T-helper 1 cell treated with Interleukin-12 subunit alpha and Interleukin-12 subunit beta and Interleukin-4 antibody, amounts not matched to agents 30 μg/mL and 1 μg/mL, for 36 hours (primary cell): ENCODE measurements at regions not wholly inside any gene's neighbourhood (a gene's known extent, or its start where the extent isn't known, plus 50 kb on each side); places are given as distances from the start of the nearest gene placed in this dataset.

Experiments used
- H3K27ac Mint-ChIP-seq: one replicate; pipeline ENCODE4 v1.8.0; 2021; ENCODE audit warnings: mild to moderate bottlenecking, mixed read lengths
- H3K27me3 Mint-ChIP-seq: one replicate; pipeline ENCODE4 v1.8.0; 2021; ENCODE audit warnings: low read depth, mixed read lengths
- H3K36me3 Mint-ChIP-seq: one replicate; pipeline ENCODE4 v1.8.0; 2021; ENCODE audit warnings: low read depth, mixed read lengths
- H3K4me1 Mint-ChIP-seq: one replicate; pipeline ENCODE4 v1.8.0; 2021; ENCODE audit warnings: low read depth, mixed read lengths
- H3K4me3 Mint-ChIP-seq: one replicate; pipeline ENCODE4 v1.8.0; 2021; ENCODE audit warnings: mild to moderate bottlenecking, moderate library complexity, mixed read lengths
- H3K9me3 Mint-ChIP-seq: one replicate; pipeline ENCODE4 v1.8.0; 2021; ENCODE audit warnings: mixed read lengths

- Mint-ChIP-seq H3K36me3 (no peaks in the 10 kb centered on the region), H3K9me3 (peaks cover 25% of the 10 kb centered on the region), H3K4me3 (no peak overlapping the region), H3K4me1 (no peaks in the 10 kb centered on the region), H3K27me3 (no peaks in the 10 kb centered on the region), H3K27ac (no peak overlapping the region)
Measured at GRCh38 chr1:95701450-95702173, 467.6 kb downstream of the RWDD3 start.

DNA sequence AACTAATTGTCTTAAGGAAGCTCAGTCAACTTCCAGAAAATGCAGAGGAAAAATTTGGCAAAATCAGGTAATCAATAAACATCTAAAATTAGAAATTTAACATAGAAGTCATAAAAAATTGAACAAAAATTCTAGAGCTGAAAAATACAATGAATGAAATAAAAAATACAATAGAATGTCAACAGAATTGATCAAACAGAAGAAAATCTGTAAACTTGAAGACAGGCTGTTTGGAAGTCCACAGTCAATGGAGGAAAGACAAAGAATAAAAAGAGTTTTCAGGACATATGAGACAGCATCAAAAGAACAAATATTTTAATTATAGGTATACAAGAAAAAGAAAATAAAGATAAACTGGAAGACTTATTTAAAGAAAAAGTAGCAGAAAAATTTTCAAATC is 469.0 kb downstream of the RWDD3 start:
- Mint-ChIP-seq H3K4me1 (no peaks in the 10 kb centered on the region), H3K9me3 (peaks cover 31% of the 10 kb centered on the region), H3K4me3 (no peak overlapping the region), H3K27ac (no peak overlapping the region), H3K27me3 (no peaks in the 10 kb centered on the region), H3K36me3 (no peaks in the 10 kb centered on the region)

GRCh38 chr1:95716097-95716496 is 482.1 kb downstream of the RWDD3 start:
- Mint-ChIP-seq H3K27me3 (no peaks in the 10 kb centered on the region), H3K9me3 (peaks cover 4% of the 10 kb centered on the region), H3K4me1 (no peaks in the 10 kb centered on the region)

GRCh38 chr1:95716550-95716949 is 482.5 kb downstream of the RWDD3 start:
- Mint-ChIP-seq H3K4me3 (no peak overlapping the region), H3K9me3 (peaks cover 4% of the 10 kb centered on the region), H3K36me3 (no peaks in the 10 kb centered on the region), H3K4me1 (no peaks in the 10 kb centered on the region), H3K27me3 (no peaks in the 10 kb centered on the region), H3K27ac (no peak overlapping the region)

More at GRCh38 chr1:95716097-95716496, 482.1 kb downstream of the RWDD3 start:
- no peaks in the 10 kb centered on the region for H3K36me3 Mint-ChIP-seq
- no peak overlapping the region for H3K27ac Mint-ChIP-seq
- H3K4me3 Mint-ChIP-seq: no peak overlapping the region

DNA sequence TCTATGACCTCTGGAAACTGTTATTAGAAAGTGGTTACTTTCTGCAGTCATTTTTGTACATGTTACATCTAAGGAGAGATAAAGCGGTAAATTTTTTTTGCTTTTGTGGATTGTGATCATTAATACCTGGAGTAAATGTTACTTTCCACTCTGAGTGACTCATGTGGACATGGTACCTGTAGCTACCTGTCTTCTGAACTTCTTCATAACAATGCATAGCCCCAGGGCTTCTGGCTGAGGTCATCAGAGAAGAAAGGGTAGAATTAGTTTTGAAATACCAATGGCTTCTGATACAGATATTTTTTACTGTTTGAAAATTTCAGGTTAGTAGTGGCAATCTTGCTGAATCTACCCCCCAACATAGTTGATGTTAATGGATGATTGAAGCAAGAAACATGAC is 489.3 kb downstream of the RWDD3 start:
- Mint-ChIP-seq H3K9me3 (peaks cover 7% of the 10 kb centered on the region), H3K27ac (no peak overlapping the region), H3K4me1 (no peaks in the 10 kb centered on the region), H3K36me3 (no peaks in the 10 kb centered on the region), H3K4me3 (no peak overlapping the region), H3K27me3 (no peaks in the 10 kb centered on the region)

DNA sequence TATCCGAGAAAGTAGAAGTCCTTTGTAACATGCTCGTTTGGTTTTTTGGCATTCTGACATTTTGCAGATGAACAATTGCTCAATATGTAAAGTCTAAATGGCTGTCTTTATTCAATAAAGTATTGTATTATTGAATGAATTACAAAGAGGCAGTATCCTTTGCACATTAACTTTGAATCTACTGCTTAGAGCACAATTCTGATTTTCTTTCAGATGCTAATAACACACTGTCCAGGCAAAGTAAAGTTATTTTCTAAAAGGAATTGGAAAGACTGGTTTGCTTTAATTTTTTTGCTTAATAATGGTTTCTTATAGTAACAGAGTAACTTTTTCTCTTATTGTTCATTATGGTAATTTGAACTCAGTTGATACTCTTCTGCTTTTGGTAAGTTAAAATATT is 494.8 kb downstream of the RWDD3 start:
- H3K4me1 Mint-ChIP-seq: no peaks in the 10 kb centered on the region
- H3K9me3 Mint-ChIP-seq: peaks cover 10% of the 10 kb centered on the region
- H3K27me3 Mint-ChIP-seq: no peaks in the 10 kb centered on the region
- no peak overlapping the region for H3K27ac Mint-ChIP-seq
- H3K36me3 Mint-ChIP-seq: no peaks in the 10 kb centered on the region
- H3K4me3 Mint-ChIP-seq: no peak overlapping the region

DNA sequence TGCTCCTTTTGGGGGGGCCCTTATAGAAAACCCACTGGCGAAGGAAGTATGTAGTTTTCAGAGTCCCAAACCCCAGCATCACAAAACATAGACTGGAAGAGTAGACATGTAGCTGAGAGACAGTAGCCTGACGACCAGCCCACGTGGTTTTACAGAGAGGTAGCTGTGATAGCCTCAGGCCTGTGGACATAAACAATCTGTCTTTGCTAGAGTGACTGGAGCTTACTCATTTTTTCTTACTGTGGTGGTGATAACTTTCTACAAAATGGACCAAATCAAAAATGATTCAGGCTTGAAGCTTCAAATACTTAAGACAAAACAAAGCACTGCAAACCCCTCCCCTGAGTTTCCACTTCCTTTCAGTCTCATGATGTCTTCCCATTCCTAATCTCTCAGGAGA is 497.0 kb downstream of the RWDD3 start:
- Mint-ChIP-seq H3K4me1 (no peaks in the 10 kb centered on the region), H3K27ac (no peak overlapping the region), H3K36me3 (no peaks in the 10 kb centered on the region), H3K9me3 (peaks cover 9% of the 10 kb centered on the region), H3K27me3 (no peaks in the 10 kb centered on the region), H3K4me3 (no peak overlapping the region)

DNA sequence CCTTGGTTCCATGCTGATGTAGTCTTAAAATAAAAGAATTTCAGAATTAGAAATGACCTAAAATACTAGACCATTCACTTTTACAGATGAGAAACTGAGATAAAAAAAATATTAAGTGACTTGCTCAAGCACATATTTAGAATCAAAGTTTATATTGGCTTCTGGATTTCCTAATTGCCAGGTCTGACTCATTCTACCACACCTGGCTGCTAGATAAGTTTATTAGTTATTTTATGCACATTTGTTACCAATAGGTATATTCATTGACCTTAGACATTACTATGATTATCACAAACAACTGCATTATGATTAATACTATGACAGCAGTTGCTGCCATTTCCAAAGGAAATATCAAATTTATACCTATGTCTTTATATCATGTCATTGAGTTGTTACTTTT is 497.5 kb downstream of the RWDD3 start:
- no peaks in the 10 kb centered on the region for H3K4me1 Mint-ChIP-seq
- H3K27me3 Mint-ChIP-seq: no peaks in the 10 kb centered on the region
- peaks cover 6% of the 10 kb centered on the region for H3K9me3 Mint-ChIP-seq
- no peaks in the 10 kb centered on the region for H3K36me3 Mint-ChIP-seq
- H3K4me3 Mint-ChIP-seq: no peak overlapping the region
- H3K27ac Mint-ChIP-seq: no peak overlapping the region

DNA sequence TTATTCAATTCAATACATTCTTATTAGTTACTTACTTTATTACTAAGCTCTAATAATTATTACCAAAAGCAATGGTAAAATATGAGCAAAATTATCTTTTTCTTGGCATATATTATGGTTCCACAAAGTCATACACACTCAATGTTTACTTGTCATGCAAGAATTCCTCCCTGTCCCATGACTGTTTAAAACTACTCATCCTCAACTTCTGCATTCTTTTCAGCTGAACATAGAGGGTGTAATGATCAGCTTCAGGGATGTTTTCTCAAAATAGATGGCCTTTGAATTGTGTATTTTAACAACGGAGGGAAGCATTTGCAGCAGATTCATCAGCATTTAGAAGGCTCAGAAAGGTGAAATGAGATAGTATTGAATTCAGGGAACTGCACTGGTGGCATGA is 499.0 kb downstream of the RWDD3 start:
- no peaks in the 10 kb centered on the region for H3K36me3 Mint-ChIP-seq

DNA sequence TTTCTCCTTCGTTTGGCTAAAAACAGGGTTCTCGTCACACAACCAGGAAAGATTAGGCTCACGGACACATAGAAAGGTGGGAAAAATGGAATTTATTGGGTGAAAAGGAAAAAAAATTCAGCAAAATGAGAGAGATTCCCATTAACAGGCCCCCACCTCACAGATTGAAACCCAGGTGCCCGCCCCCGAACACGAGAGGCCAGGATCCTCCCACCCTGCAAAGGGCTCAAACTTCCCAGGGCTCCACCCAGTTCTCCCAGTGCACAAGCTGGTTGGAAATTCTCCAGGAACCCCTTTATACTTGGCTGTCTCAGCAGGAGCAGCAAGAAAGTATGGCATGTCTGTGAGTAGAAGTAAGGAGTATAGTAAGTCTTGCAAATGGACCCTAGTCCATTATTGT is 499.7 kb downstream of the RWDD3 start:
- peaks cover 6% of the 10 kb centered on the region for H3K9me3 Mint-ChIP-seq
- no peaks in the 10 kb centered on the region for H3K36me3 Mint-ChIP-seq
- H3K27me3 Mint-ChIP-seq: no peaks in the 10 kb centered on the region
- H3K4me1 Mint-ChIP-seq: no peaks in the 10 kb centered on the region
- no peak overlapping the region for H3K27ac Mint-ChIP-seq
- no peak overlapping the region for H3K4me3 Mint-ChIP-seq

More for the DNA sequence above, 499.0 kb downstream of the RWDD3 start:
- no peaks in the 10 kb centered on the region for H3K27me3 Mint-ChIP-seq
- no peak overlapping the region for H3K4me3 Mint-ChIP-seq
- no peak overlapping the region for H3K27ac Mint-ChIP-seq
- peaks cover 6% of the 10 kb centered on the region for H3K9me3 Mint-ChIP-seq
- no peaks in the 10 kb centered on the region for H3K4me1 Mint-ChIP-seq

GRCh38 chr1:95734560-95734959 is 500.6 kb downstream of the RWDD3 start:
- H3K4me1 Mint-ChIP-seq: no peaks in the 10 kb centered on the region
- no peak overlapping the region for H3K27ac Mint-ChIP-seq
- H3K36me3 Mint-ChIP-seq: no peaks in the 10 kb centered on the region
- H3K4me3 Mint-ChIP-seq: no peak overlapping the region
- peaks cover 6% of the 10 kb centered on the region for H3K9me3 Mint-ChIP-seq
- no peaks in the 10 kb centered on the region for H3K27me3 Mint-ChIP-seq

DNA sequence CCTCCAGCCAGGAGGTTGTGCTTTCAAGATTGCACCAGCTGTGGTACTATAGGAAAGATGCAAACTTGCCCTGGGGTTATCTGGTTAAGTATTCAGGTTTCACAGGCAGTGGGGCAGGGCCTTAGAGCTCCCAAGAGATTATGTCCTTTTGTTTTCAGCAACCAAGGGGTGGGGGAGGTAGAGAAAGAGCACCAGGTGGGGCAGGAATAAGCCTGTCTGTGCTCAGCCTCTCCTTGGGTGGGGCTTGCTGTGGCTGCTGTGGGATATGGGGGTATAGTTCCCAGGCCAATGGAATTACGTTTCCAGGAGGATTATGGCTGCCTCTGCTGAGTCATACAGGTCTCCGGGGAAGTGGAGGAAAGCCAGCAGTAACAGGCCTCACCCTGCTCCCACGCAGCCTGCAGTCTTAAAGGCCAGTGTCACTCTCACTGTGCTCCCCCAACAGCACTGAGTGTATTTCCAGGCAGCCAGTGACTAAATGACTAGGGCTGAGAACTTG is 508.6 kb downstream of the RWDD3 start:
- no peak overlapping the region for H3K4me3 Mint-ChIP-seq
- H3K27ac Mint-ChIP-seq: no peak overlapping the region
- H3K36me3 Mint-ChIP-seq: no peaks in the 10 kb centered on the region
- no peaks in the 10 kb centered on the region for H3K9me3 Mint-ChIP-seq
- H3K27me3 Mint-ChIP-seq: no peaks in the 10 kb centered on the region
- H3K4me1 Mint-ChIP-seq: no peaks in the 10 kb centered on the region

DNA sequence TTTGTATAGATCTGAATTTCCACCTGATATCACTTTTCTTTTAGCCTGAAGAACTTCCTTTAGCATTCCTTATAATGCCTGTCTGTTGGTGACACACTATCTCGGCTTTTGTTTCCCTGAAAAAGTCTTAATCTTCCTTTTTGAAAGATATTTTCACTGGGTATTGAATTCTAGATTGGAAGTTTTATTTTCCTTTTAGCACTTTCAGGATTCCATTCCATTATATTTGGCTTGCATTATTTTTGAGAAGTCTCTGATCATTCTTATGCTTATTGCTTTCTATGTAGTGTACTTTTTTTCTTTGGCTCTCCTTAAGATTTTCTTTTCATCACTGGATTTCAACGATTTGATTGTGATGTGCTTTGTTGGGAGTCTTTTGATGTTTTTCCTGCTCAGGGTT is 510.7 kb downstream of the RWDD3 start:
- no peak overlapping the region for H3K4me3 Mint-ChIP-seq
- no peaks in the 10 kb centered on the region for H3K36me3 Mint-ChIP-seq
- H3K4me1 Mint-ChIP-seq: no peaks in the 10 kb centered on the region
- no peak overlapping the region for H3K27ac Mint-ChIP-seq
- H3K9me3 Mint-ChIP-seq: no peaks in the 10 kb centered on the region
- H3K27me3 Mint-ChIP-seq: no peaks in the 10 kb centered on the region

DNA sequence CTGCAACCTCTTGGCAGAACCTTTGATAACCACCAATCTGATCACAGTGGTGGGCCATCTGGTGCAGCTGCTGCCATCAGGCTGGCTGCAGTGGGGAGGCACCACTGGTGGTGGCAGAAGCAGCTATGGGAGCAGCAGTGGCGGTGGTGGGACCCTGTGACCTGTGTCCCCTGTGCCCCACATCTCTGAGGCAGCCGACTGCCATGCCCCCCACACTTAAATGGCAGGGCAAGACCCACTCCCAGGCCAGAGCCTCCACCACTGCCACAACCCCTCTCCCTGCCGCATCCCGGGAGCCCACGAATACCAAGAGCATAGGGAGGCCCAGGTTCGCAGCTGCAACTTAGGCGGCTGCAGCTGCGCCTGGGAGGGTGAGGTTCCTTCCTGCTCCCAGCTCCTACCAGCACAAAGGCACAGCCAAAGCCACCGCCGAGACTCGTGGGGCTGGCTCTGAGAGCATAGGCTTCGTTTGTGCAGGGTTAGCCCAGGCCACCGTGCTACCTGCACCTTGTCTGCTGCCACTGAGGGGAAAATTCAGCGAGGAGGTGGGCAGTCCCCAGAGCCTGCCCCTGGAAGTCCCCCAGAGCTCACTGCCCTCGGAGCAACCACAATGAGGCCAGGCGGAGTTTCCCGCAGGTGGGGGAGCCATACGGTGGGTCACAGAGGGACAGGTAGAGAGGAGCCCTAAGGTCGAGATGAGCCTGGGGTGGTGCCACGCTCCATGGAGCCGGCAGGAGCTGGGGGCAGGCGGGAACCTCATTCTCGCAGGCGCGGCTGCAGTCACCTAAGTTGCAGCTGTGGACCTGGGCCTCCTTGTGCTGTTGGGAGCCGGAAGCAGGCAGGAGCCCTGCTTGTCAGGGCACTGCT is 518.7 kb downstream of the RWDD3 start:
- Mint-ChIP-seq H3K36me3 (no peaks in the 10 kb centered on the region), H3K27me3 (no peaks in the 10 kb centered on the region), H3K4me3 (no peak overlapping the region), H3K9me3 (peaks cover 20% of the 10 kb centered on the region), H3K4me1 (no peaks in the 10 kb centered on the region), H3K27ac (no peak overlapping the region)
